ENCODE measurements at regions not wholly inside any gene's neighbourhood (a gene's known extent, or its start where the extent isn't known, plus 50 kb on each side); places are given as distances from the start of the nearest gene placed in this dataset.

DNA sequence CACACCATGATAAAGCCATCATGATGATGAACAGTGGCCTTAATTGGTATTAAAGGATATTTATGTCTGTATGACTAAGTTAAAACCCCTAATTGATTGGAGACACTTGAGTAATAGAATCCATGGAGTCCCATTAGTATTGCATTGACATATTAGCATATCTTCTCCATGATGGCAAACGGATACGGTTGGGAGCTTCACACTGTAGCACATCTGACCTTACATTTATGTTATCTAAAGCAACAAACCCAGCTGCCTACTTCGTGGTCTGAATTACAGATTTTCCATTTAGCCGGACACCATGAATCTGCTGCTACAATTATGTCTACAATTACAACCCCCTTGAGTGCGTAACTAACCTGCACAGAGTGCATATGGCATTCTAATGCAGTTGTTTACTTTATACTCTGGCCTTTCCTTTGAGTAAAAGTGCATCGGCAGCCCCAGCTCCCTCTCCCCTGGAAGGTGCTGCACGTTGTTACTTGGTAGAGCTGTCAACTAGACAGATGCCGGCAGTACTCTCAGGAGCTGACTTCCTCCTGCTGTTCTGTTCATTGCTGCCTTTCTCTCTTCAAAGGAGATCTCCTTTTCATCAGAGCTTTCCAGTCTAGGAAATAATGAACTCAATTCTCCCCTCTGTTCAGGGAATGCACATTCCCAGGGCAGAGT, 92.1 kb downstream of the LRRC30 start:
- ChIA-PET POLR2A (ENCODE audit: low non-redundant PET) (no interaction called here), CTCF (interaction anchor here (0.5 kb wide), 2 partner anchors 49 to 70 kb away, joined by 3 to 4 read pairs; no protein-coding TSS in a partner anchor)
- H3K27ac ChIP-seq: no peak overlapping the region
- no peak for DNase-seq (ENCODE audit: low spot score)
- no peak for TF ChIP-seq CTCF (conservative IDR thresholded peaks at IDR 0.05; ENCODE audit: low read depth)

- ChIA-PET CTCF (no interaction called here), POLR2A (ENCODE audit: low non-redundant PET) (no interaction called here)
- TF ChIP-seq CTCF (conservative IDR thresholded peaks at IDR 0.05; ENCODE audit: low read depth): no peak
- H3K27ac ChIP-seq: no peak overlapping the region
- DNase-seq (ENCODE audit: low spot score): peak; percentile 26
Measured at GRCh38 chr18:7325126-7325430, 94.2 kb downstream of the LRRC30 start.

DNA sequence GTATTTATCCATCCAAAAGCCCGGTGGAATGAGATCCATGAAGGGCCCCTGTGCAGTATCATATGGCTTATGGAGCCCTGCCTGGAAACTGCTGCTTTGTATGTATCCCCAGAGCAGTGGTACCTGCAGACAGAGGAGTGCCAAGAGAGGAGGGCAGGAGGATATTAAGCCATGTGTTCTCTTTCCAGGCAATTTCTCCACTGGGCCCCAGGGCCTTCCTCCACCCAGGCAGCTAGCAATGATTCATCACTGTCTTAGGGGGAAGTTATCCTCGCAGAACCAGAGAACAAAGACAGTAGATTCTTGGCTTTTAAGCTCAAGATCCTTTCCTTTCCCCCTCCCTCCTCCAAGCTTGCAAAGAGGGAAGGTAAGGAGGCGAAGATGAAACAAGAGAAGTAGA, 98.1 kb downstream of the LRRC30 start:
- peak; percentile 50 for DNase-seq (ENCODE audit: low spot score)
- no peak for TF ChIP-seq CTCF (conservative IDR thresholded peaks at IDR 0.05; ENCODE audit: low read depth)
- H3K27ac ChIP-seq: no peak overlapping the region
- CTCF ChIA-PET: interaction anchor here (0.6 kb wide), 2 partner anchors 42 to 166 kb away, joined by 3 to 6 read pairs; no protein-coding TSS in a partner anchor
- POLR2A ChIA-PET (ENCODE audit: low non-redundant PET): no interaction called here

DNA sequence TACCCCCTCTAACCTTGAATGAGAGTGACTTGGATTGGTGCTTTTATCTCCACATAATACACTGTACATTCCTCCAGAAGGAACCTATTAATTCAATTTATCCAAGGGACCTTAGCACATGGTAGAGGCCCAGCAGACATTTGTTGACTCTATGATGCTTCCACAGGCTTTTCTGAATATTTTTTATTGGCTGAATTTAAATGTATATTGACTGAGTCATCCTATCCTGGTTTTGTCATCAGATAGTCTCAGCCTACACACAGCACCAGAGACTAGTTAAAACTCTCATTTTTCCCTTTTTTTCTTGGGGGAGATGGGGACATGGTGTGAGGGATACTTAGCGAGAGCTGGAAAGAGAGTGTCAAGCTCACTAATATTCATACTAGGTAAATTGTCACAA, 101.6 kb downstream of the LRRC30 start:
- no peak overlapping the region for H3K27ac ChIP-seq
- no peak for TF ChIP-seq CTCF (conservative IDR thresholded peaks at IDR 0.05; ENCODE audit: low read depth)
- CTCF ChIA-PET: no interaction called here
- no peak for DNase-seq (ENCODE audit: low spot score)
- POLR2A ChIA-PET (ENCODE audit: low non-redundant PET): no interaction called here

GRCh38 chr18:7333025-7333562, 102.2 kb downstream of the LRRC30 start:
- ChIA-PET POLR2A (ENCODE audit: low non-redundant PET) (no interaction called here), CTCF (no interaction called here)

DNA sequence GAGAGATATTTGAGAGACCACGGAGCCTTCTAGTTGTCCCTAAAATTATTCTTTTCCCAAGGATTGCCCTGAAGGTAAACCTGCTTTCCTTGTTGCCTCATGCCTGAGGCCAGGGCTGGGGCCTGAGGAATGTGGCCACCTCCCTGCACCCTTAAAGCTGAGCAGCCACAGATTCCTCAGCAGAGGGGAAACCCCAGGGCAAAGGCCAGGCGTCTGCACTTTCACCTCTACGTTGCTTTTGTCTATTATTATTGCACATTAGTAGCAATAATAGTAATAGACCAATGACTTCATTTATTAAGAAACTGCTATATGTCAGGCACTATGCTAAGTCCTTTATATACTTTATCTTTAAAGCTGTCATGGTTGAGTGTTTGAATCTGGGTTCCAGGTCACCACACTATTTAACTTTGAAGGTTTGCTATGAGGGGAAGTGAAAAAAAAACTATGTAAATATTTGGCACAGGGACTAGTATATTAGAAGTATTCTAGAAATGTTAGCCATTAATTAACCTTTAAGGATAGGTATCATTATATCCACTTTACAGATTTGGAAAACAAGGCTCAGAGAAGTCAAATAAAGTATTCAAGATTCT, 104.2 kb downstream of the LRRC30 start:
- DNase-seq (ENCODE audit: low spot score): no peak
- ChIA-PET CTCF (no interaction called here), POLR2A (ENCODE audit: low non-redundant PET) (no interaction called here)
- no peak overlapping the region for H3K27ac ChIP-seq
- TF ChIP-seq CTCF (conservative IDR thresholded peaks at IDR 0.05; ENCODE audit: low read depth): no peak

More at GRCh38 chr18:7333025-7333562, 102.2 kb downstream of the LRRC30 start:
- DNase-seq (ENCODE audit: low spot score): no peak
- no peak overlapping the region for H3K27ac ChIP-seq
- no peak for TF ChIP-seq CTCF (conservative IDR thresholded peaks at IDR 0.05; ENCODE audit: low read depth)
